Neuronal stem cell (in vitro differentiated cells): ENCODE measurements at regions not wholly inside any gene's neighbourhood (a gene's known extent, or its start where the extent isn't known, plus 50 kb on each side); places are given as distances from the start of the nearest gene placed in this dataset.

Experiments used
- DNase-seq: peaks from one replicate; pipeline ENCODE4 v3.0.0-alpha.2; 2013; ENCODE audit warnings: low spot score
- H2AFZ ChIP-seq: one replicate; pipeline ENCODE4 v1.6.1; 2013; ENCODE audit warnings: mild to moderate bottlenecking, low read length, inconsistent platforms
- H2AK5ac ChIP-seq: 2 replicates; pipeline ENCODE4 v1.6.1; 2013; ENCODE audit warnings: low read depth, mild to moderate bottlenecking, inconsistent platforms, low read length, moderate library complexity, mixed read lengths
- H2BK120ac ChIP-seq: 2 replicates; pipeline ENCODE4 v1.6.1; 2013; ENCODE audit warnings: low read depth, mild to moderate bottlenecking, inconsistent platforms, low read length, moderate library complexity, mixed read lengths
- H2BK12ac ChIP-seq: one replicate; pipeline ENCODE4 v1.6.1; 2013; ENCODE audit warnings: low read length, inconsistent platforms
- H2BK15ac ChIP-seq: 2 replicates; pipeline ENCODE4 v1.6.1; 2013; ENCODE audit warnings: mild to moderate bottlenecking, low read length, inconsistent platforms, mixed read lengths
- H2BK5ac ChIP-seq: one replicate; pipeline ENCODE4 v1.6.1; 2013; ENCODE audit warnings: inconsistent platforms, mild to moderate bottlenecking, low read length, moderate library complexity
- H3K14ac ChIP-seq: one replicate; pipeline ENCODE4 v1.6.1; 2013; ENCODE audit warnings: low read length, inconsistent platforms
- H3K18ac ChIP-seq: 2 replicates; pipeline ENCODE4 v1.6.1; 2013; ENCODE audit warnings: low read length, inconsistent platforms
- H3K23ac ChIP-seq: 2 replicates; pipeline ENCODE4 v1.6.1; 2013; ENCODE audit warnings: low read depth, mild to moderate bottlenecking, mixed read lengths, low read length, inconsistent platforms; ENCODE audit not compliant: poor library complexity
- H3K27ac ChIP-seq: replicated peaks from 3 replicates; pipeline ENCODE4 v1.5.1; 2013; ENCODE audit warnings: low read length, inconsistent platforms
- H3K27me3 ChIP-seq, 3 experiments: 2 replicates each; pipeline ENCODE4 v1.6.1; 2013; ENCODE audit warnings: low read length in 3 of 3, mild to moderate bottlenecking in 2 of 3, inconsistent platforms in 1 of 3, low read depth in 1 of 3, mixed read lengths in 1 of 3, moderate library complexity in 1 of 3; ENCODE audit not compliant: control insufficient read depth in 3 of 3, insufficient read depth in 3 of 3
- H3K36me3 ChIP-seq, 2 donors: replicated peaks in 1 of 2; 2 replicates each; pipeline ENCODE4 v1.6.1; 2013; ENCODE audit warnings: low read length in 2 of 2; ENCODE audit not compliant: control insufficient read depth in 2 of 2, insufficient read depth in 2 of 2
- H3K4ac ChIP-seq: 2 replicates; pipeline ENCODE4 v1.6.1; 2013; ENCODE audit warnings: inconsistent platforms, mild to moderate bottlenecking, low read length, moderate library complexity
- H3K4me1 ChIP-seq, 2 donors: 1 replicate in 1 of 2; 2 replicates in 1 of 2; pipeline ENCODE4 v1.6.1; 2013; ENCODE audit warnings: low read length in 2 of 2, low read depth in 1 of 2; ENCODE audit not compliant: control insufficient read depth in 2 of 2, insufficient read depth in 1 of 2
- H3K4me2 ChIP-seq: one replicate; pipeline ENCODE4 v1.6.1; 2013; ENCODE audit warnings: mild to moderate bottlenecking, low read length, inconsistent platforms; ENCODE audit not compliant: insufficient read depth, poor library complexity, severe bottlenecking
- H3K4me3 ChIP-seq, 2 donors: 2 replicates each; pipeline ENCODE4 v1.5.1; 2013; ENCODE audit warnings: low read length in 2 of 2, mild to moderate bottlenecking in 2 of 2, inconsistent platforms in 1 of 2, moderate library complexity in 1 of 2
- H3K79me1 ChIP-seq: one replicate; pipeline ENCODE4 v1.6.1; 2013; ENCODE audit warnings: low read depth, mild to moderate bottlenecking, inconsistent platforms, low read length, moderate library complexity
- H3K9ac ChIP-seq: one replicate; pipeline ENCODE4 v1.6.1; 2013; ENCODE audit warnings: mild to moderate bottlenecking, low read depth, low read length, inconsistent platforms; ENCODE audit not compliant: poor library complexity
- H3K9me3 ChIP-seq, 2 donors: replicated peaks in 1 of 2; 2 replicates each; pipeline versions ENCODE3 to v1.6.1; 2013; ENCODE audit warnings: low read length in 2 of 2, mild to moderate bottlenecking in 2 of 2, inconsistent platforms in 1 of 2, low read depth in 1 of 2, mixed read lengths in 1 of 2, moderate library complexity in 1 of 2; ENCODE audit not compliant: control insufficient read depth in 2 of 2, insufficient read depth in 1 of 2
- H4K8ac ChIP-seq: one replicate; pipeline ENCODE4 v1.6.1; 2013; ENCODE audit warnings: low read depth, mild to moderate bottlenecking, inconsistent platforms, low read length, moderate library complexity
- H4K91ac ChIP-seq: one replicate; pipeline ENCODE4 v1.6.1; 2013; ENCODE audit warnings: low read length, low read depth, mild to moderate bottlenecking, inconsistent platforms; ENCODE audit not compliant: poor library complexity
- WGBS, 2 donors: extraction: QIAGEN DNeasy Blood & Tissue Kit; methylation state at CpG; one replicate each; pipeline ENCODE4 v1.1.7; 2013; ENCODE audit warnings: missing lambda C conversion rate in 2 of 2, mixed read lengths in 1 of 2; ENCODE audit not compliant: insufficient read length in 2 of 2, insufficient replicate concordance in 1 of 2; ENCODE audit errors: extremely low coverage in 2 of 2; 5-methylcytosine and 5-hydroxymethylcytosine counted together

DNA sequence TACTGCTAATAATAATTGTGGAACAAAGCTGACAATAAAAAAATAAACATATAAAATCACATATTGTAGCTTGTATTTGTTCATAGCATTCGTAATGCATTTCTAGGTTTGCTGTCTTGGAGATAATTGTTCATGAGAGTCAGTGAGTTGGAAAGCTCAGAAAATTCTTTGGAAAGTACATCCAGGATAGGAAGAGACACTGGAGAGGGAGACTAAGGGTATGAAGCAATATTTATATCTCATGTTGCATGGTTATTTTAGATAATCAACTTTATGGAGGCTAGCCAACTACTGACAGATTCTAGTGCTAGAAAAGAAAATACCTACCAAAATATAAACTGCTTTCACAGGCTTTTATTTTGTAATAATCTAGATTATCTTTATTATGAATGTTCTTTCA is 1095.2 kb downstream of the FSCB start:
- no peak overlapping the region for H2BK5ac ChIP-seq
- no peak overlapping the region for H3K14ac ChIP-seq
- no peak overlapping the region for H4K8ac ChIP-seq
- H3K36me3 ChIP-seq = no peaks in the 10 kb centered on the region
- no peak overlapping the region for H2BK15ac ChIP-seq
- no peak overlapping the region for H3K4ac ChIP-seq
- H2AFZ ChIP-seq = no peak overlapping the region
- no CpG with 5 or more reads among the region's 1 CpG for WGBS, 2 donors
- H3K18ac ChIP-seq = no peak overlapping the region
- no peaks in the 10 kb centered on the region for H3K4me1 ChIP-seq
- H3K9ac ChIP-seq = no peak overlapping the region
- H4K91ac ChIP-seq = no peak overlapping the region
- no peak overlapping the region for H2AK5ac ChIP-seq
- no peaks in the 10 kb centered on the region for H3K9me3 ChIP-seq
- no peak for DNase-seq
- H2BK120ac ChIP-seq = no peak overlapping the region
- H2BK12ac ChIP-seq = no peak overlapping the region
- no peak overlapping the region for H3K23ac ChIP-seq
- no peaks in the 10 kb centered on the region for H3K27me3 ChIP-seq
- H3K4me2 ChIP-seq = no peak overlapping the region
- no peak overlapping the region for H3K4me3 ChIP-seq
- no peak overlapping the region for H3K27ac ChIP-seq
- H3K79me1 ChIP-seq = no peaks in the 10 kb centered on the region

DNA sequence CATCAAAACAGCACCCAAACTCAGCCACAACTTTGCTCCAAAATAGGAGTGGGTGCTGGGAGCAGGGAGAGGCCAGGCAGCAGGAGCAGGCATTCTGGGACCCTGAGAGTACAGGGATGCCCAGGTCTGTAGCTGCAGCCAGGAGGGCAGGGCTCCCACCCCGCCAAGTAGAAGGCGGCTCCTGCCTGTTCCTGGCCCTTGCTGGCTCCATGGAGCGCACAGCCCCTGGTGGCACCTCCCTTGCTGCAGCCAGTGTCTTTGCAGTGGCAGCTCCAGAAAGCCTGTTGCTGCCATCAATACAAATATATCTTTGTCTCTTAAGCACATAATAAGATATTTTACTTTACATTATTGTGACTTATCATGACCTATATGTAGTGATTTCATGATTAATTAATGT is 1096.5 kb downstream of the FSCB start:
- H2BK5ac ChIP-seq = no peak overlapping the region
- no peak overlapping the region for H3K14ac ChIP-seq
- H4K91ac ChIP-seq = no peak overlapping the region

DNA sequence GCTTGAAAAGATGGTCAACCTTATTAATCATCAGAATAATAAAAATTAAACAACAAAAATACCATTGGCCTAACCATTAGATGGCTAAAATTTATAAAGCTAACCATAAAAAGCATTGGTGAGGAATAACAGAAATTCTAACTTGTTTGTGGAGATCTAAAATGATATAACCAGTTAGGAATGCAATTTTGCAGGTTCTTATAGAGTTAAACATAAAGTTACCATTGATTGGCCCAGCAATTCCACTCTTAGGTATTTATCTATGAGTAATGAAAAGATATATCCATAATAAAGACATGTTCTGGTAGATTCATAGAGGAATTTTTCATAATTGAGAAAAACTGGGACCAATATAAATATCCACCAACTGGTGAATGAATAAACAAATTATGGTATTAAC is 1098.6 kb downstream of the FSCB start:
- Histone ChIP-seq H3K4me3 (no peak overlapping the region), H3K14ac (no peak overlapping the region), H2AFZ (no peak overlapping the region), H2AK5ac (no peak overlapping the region), H3K4me1 (no peaks in the 10 kb centered on the region), H2BK12ac (no peak overlapping the region), H3K4me2 (no peak overlapping the region), H3K18ac (no peak overlapping the region), H3K27ac (no peak overlapping the region), H2BK15ac (no peak overlapping the region), H3K36me3 (no peaks in the 10 kb centered on the region), H3K9ac (no peak overlapping the region), H2BK120ac (no peak overlapping the region), H3K27me3 (no peaks in the 10 kb centered on the region), H3K4ac (no peak overlapping the region), H3K79me1 (no peaks in the 10 kb centered on the region), H3K23ac (no peak overlapping the region), H4K91ac (no peak overlapping the region), H2BK5ac (no peak overlapping the region), H3K9me3 (no peaks in the 10 kb centered on the region), H4K8ac (no peak overlapping the region)
- DNase-seq = no peak

More for the DNA sequence above, 1096.5 kb downstream of the FSCB start:
- Histone ChIP-seq H2BK15ac (no peak overlapping the region), H3K27me3 (no peaks in the 10 kb centered on the region), H3K4ac (no peak overlapping the region), H3K23ac (no peak overlapping the region), H4K8ac (no peak overlapping the region), H3K4me2 (no peak overlapping the region), H3K4me1 (no peaks in the 10 kb centered on the region), H3K27ac (no peak overlapping the region), H3K9ac (no peak overlapping the region), H3K4me3 (no peak overlapping the region), H3K9me3 (no peaks in the 10 kb centered on the region), H3K18ac (peak overlapping the region; percentile 48), H3K79me1 (no peaks in the 10 kb centered on the region), H2AFZ (no peak overlapping the region), H2BK120ac (no peak overlapping the region), H2BK12ac (no peak overlapping the region), H3K36me3 (no peaks in the 10 kb centered on the region), H2AK5ac (no peak overlapping the region)
- WGBS, 2 donors = no CpG with 5 or more reads among the region's 3 CpGs
- DNase-seq = no peak

DNA sequence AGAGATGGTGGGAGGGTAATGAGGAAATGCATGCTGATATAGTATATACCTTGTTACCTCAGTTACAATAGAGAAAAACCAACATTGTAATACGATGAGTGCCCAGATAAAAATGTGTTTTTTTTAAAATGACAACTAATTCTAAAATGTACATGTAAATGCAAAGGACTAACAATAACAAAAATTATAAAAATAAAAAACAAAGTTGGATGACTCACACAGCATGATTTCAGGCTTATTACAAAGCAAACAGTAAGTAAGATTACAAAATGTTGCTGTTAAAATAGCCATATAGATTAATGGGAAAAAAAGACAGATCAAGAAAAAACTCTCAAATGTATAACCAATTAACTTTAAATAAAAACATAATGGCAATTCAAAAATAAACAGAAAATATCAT is 1099.4 kb downstream of the FSCB start:
- no peak overlapping the region for H3K27ac ChIP-seq

More for the DNA sequence above, 1099.4 kb downstream of the FSCB start:
- Histone ChIP-seq H3K4me1 (no peaks in the 10 kb centered on the region), H3K79me1 (no peaks in the 10 kb centered on the region), H2AFZ (no peak overlapping the region), H3K23ac (no peak overlapping the region), H2AK5ac (no peak overlapping the region), H2BK15ac (no peak overlapping the region), H4K8ac (no peak overlapping the region), H3K4me3 (no peak overlapping the region), H3K36me3 (no peaks in the 10 kb centered on the region), H3K27me3 (no peaks in the 10 kb centered on the region), H2BK120ac (no peak overlapping the region), H4K91ac (no peak overlapping the region), H3K4ac (no peak overlapping the region), H3K9me3 (no peaks in the 10 kb centered on the region), H3K4me2 (no peak overlapping the region), H3K18ac (no peak overlapping the region), H2BK5ac (no peak overlapping the region), H2BK12ac (no peak overlapping the region), H3K9ac (no peak overlapping the region), H3K14ac (no peak overlapping the region)
- WGBS, 2 donors = no CpG with 5 or more reads among the region's 1 CpG
- DNase-seq = no peak
